MCF 10A (cell line): ENCODE measurements at regions not wholly inside any gene's neighbourhood (a gene's known extent, or its start where the extent isn't known, plus 50 kb on each side); places are given as distances from the start of the nearest gene placed in this dataset.
A peak's percentile ranks its signal among the peaks of the same experiment; 100 is the strongest.

Source experiments
- BruUV-seq: library from RNA; stranded (reverse); fragments of 400-500 nt; replicated peaks from 2 replicates; lab custom pipeline; 2021; lab: Mats Ljungman, UMichigan
- CTCF ChIA-PET: fragments of 300-600 bp; sonication (Branson Sonifier 250); formaldehyde crosslinking; extraction: SDS; loops from one replicate; lab custom pipeline; 2021; ENCODE audit warnings: antibody characterized with exemption, inconsistent platforms; lab: Yijun Ruan, JAX
- POLR2A ChIA-PET: fragments of 300-600, 350-650 bp; sonication (Branson Sonifier 250); formaldehyde crosslinking; extraction: SDS; loops from one replicate; lab custom pipeline; 2020; ENCODE audit warnings: antibody characterized with exemption, inconsistent platforms; lab: Yijun Ruan, JAX
- DNase-seq: peaks from one replicate; pipeline ENCODE4 v3.0.0-alpha.2; 2018; ENCODE audit not compliant: unreplicated experiment
- H3K27ac Mint-ChIP-seq: one replicate; pipeline ENCODE4 v1.8.0; 2022; ENCODE audit warnings: mild to moderate bottlenecking, low read depth, mixed read lengths; ENCODE audit not compliant: unreplicated experiment
- H3K27me3 Mint-ChIP-seq: one replicate; pipeline ENCODE4 v1.8.0; 2022; ENCODE audit warnings: mixed read lengths; ENCODE audit not compliant: insufficient read depth, unreplicated experiment
- H3K36me3 Mint-ChIP-seq: one replicate; pipeline ENCODE4 v1.8.0; 2022; ENCODE audit warnings: mild to moderate bottlenecking, moderate library complexity, mixed read lengths; ENCODE audit not compliant: insufficient read depth, unreplicated experiment
- H3K4me1 Mint-ChIP-seq: one replicate; pipeline ENCODE4 v1.8.0; 2022; ENCODE audit warnings: mixed read lengths; ENCODE audit not compliant: insufficient read depth, unreplicated experiment
- H3K4me3 Mint-ChIP-seq: one replicate; pipeline ENCODE4 v1.8.0; 2022; ENCODE audit warnings: mild to moderate bottlenecking, moderate library complexity, mixed read lengths; ENCODE audit not compliant: unreplicated experiment
- H3K9me3 Mint-ChIP-seq: one replicate; pipeline ENCODE4 v1.8.0; 2022; ENCODE audit warnings: mixed read lengths; ENCODE audit not compliant: unreplicated experiment
- CTCF ChIP-seq: fragments of 200-600 bp; IDR thresholded peaks from one replicate; pipeline ENCODE4 v1.8.0; 2022; ENCODE audit warnings: antibody characterized with exemption, mild to moderate bottlenecking; ENCODE audit not compliant: unreplicated experiment
- intact Hi-C: fragments of 100-400 bp; cut with micrococcal nuclease; formaldehyde crosslinking; loops from 2 replicates; pipeline ENCODE4 v1.14.1; 2022

GRCh38 chr12:92987362-92987761 lies 58.3 kb upstream of the EEA1 start:
- TF ChIP-seq CTCF, result peak; percentile 61
- no peaks in the 10 kb centered on the region for H3K36me3 Mint-ChIP-seq
- POLR2A ChIA-PET, result interaction anchor here (0.6 to 2.5 kb wide), 24 partner anchors 9 to 1115 kb away, joined by 3 to 24 read pairs (median 4); partner anchors contain the start of gene EEA1
- H3K27me3 Mint-ChIP-seq, result no peaks in the 10 kb centered on the region
- DNase-seq, result peak; percentile 77
- H3K9me3 Mint-ChIP-seq, result peaks cover 7% of the 10 kb centered on the region
- H3K4me3 Mint-ChIP-seq, result no peak overlapping the region
- CTCF ChIA-PET, result interaction anchor here (0.6 to 5.3 kb wide), 68 partner anchors 10 to 1773 kb away, joined by 3 to 64 read pairs (median 4); partner anchors contain the start of gene EEA1
- no TSS peak for BruUV-seq
- H3K27ac Mint-ChIP-seq, result no peak overlapping the region
- intact Hi-C loops, result loop anchor here (1.0 to 5.0 kb wide), 7 partner anchors 140 to 755 kb away; no protein-coding TSS in a partner anchor
- H3K4me1 Mint-ChIP-seq, result peaks cover 5% of the 10 kb centered on the region

- no peak for DNase-seq
- H3K9me3 Mint-ChIP-seq, result peaks cover 3% of the 10 kb centered on the region
- no peak for TF ChIP-seq CTCF
- BruUV-seq, result no TSS peak
- H3K27me3 Mint-ChIP-seq, result no peaks in the 10 kb centered on the region
- POLR2A ChIA-PET, result interaction anchor here (0.7 to 2.5 kb wide), 21 partner anchors 9 to 1114 kb away, joined by 3 to 24 read pairs (median 4); partner anchors contain the start of gene EEA1
- no peaks in the 10 kb centered on the region for H3K36me3 Mint-ChIP-seq
- peaks cover 5% of the 10 kb centered on the region for H3K4me1 Mint-ChIP-seq
- intact Hi-C loops, result loop anchor here (1.0 to 5.0 kb wide), 7 partner anchors 139 to 754 kb away; no protein-coding TSS in a partner anchor
- CTCF ChIA-PET, result interaction anchor here (0.6 to 5.3 kb wide), 55 partner anchors 9 to 1773 kb away, joined by 3 to 64 read pairs (median 4); partner anchors contain the start of gene EEA1
- H3K27ac Mint-ChIP-seq, result no peak overlapping the region
- no peak overlapping the region for H3K4me3 Mint-ChIP-seq
Observed at GRCh38 chr12:92987846-92988621, 58.9 kb upstream of the EEA1 start.

- CTCF ChIA-PET, result interaction anchor here (0.6 to 5.3 kb wide), 10 partner anchors 9 to 435 kb away, joined by 3 to 64 read pairs (median 18); no protein-coding TSS in a partner anchor
- H3K36me3 Mint-ChIP-seq, result no peaks in the 10 kb centered on the region
- BruUV-seq, result no TSS peak
- POLR2A ChIA-PET, result interaction anchor here (1.6 to 2.5 kb wide), 4 partner anchors 8 to 140 kb away, joined by 4 to 12 read pairs (median 10); no protein-coding TSS in a partner anchor
- intact Hi-C loops, result loop anchor here (5.0 kb wide), 2 partner anchors 161 to 754 kb away; no protein-coding TSS in a partner anchor
- no peaks in the 10 kb centered on the region for H3K9me3 Mint-ChIP-seq
- no peak overlapping the region for H3K27ac Mint-ChIP-seq
- H3K4me3 Mint-ChIP-seq, result no peak overlapping the region
- H3K4me1 Mint-ChIP-seq, result peaks cover 5% of the 10 kb centered on the region
- no peak for DNase-seq
- no peaks in the 10 kb centered on the region for H3K27me3 Mint-ChIP-seq
- no peak for TF ChIP-seq CTCF
Observed at GRCh38 chr12:92988622-92989130, 59.6 kb upstream of the EEA1 start.
